HG02623 (cell line): ENCODE measurements at regions not wholly inside any gene's neighbourhood (a gene's known extent, or its start where the extent isn't known, plus 50 kb on each side); places are given as distances from the start of the nearest gene placed in this dataset.

Experiments used
- ATAC-seq: cut with Tn5 transposase; IDR thresholded peaks from one replicate; pipeline ENCODE4 v1.9.1; 2021; ENCODE audit warnings: moderate library complexity; ENCODE audit not compliant: unreplicated experiment

GRCh38 chr10:78985973-78986818 lies 82.6 kb upstream of the ZMIZ1 start:
- no peak for ATAC-seq

GRCh38 chr10:78991187-78991586 lies 77.6 kb upstream of the ZMIZ1 start:
- no peak for ATAC-seq

GRCh38 chr10:78992333-78992732 lies 76.4 kb upstream of the ZMIZ1 start:
- ATAC-seq, result no peak

GRCh38 chr10:78993261-78993945 lies 75.4 kb upstream of the ZMIZ1 start:
- ATAC-seq, result no peak

GRCh38 chr10:78995987-78996791 lies 72.6 kb upstream of the ZMIZ1 start:
- no peak for ATAC-seq

- no peak for ATAC-seq
These were observed 72.0 kb upstream of the ZMIZ1 start for GRCh38 chr10:78996792-78997129.

GRCh38 chr10:78997635-78998618 lies 70.8 kb upstream of the ZMIZ1 start:
- ATAC-seq, result no peak

GRCh38 chr10:79001082-79001885 lies 67.5 kb upstream of the ZMIZ1 start:
- no peak for ATAC-seq

- no peak for ATAC-seq
These were observed 66.4 kb upstream of the ZMIZ1 start for GRCh38 chr10:79002336-79002735.

- no peak for ATAC-seq
These were observed 65.3 kb upstream of the ZMIZ1 start for GRCh38 chr10:79003183-79004100.

- ATAC-seq, result no peak
These were observed 64.5 kb upstream of the ZMIZ1 start for GRCh38 chr10:79004311-79004710.

- no peak for ATAC-seq
These were observed 63.5 kb upstream of the ZMIZ1 start for GRCh38 chr10:79005126-79005810.

- ATAC-seq, result no peak
These were observed 61.7 kb upstream of the ZMIZ1 start for GRCh38 chr10:79007018-79007417.

GRCh38 chr10:79007421-79008319 lies 61.1 kb upstream of the ZMIZ1 start:
- ATAC-seq, result no peak

GRCh38 chr10:79009145-79009544 lies 59.6 kb upstream of the ZMIZ1 start:
- no peak for ATAC-seq

GRCh38 chr10:79012567-79012966 lies 56.2 kb upstream of the ZMIZ1 start:
- no peak for ATAC-seq

GRCh38 chr10:79013406-79013987 lies 55.3 kb upstream of the ZMIZ1 start:
- no peak for ATAC-seq
